Activated CD4-positive, alpha-beta T cell treated with anti-CD3 and anti-CD28 coated beads for 36 hours (primary cell): ENCODE measurements at regions not wholly inside any gene's neighbourhood (a gene's known extent, or its start where the extent isn't known, plus 50 kb on each side); places are given as distances from the start of the nearest gene placed in this dataset.
"Not testable (repeated sequence)": the region's sequence is repeated elsewhere in the genome, so short reads cannot be mapped to it uniquely, and the experiment has no call there.

Experiments
- ATAC-seq: fragments of 200-7000 bp; cut with Tn5 transposase; one replicate; pipeline ENCODE4 v1.10.0; 2021; ENCODE audit warnings: mild to moderate bottlenecking, moderate library complexity
- CTCF ChIA-PET: fragments of 350-600 bp; sonication (Branson Sonifier 250); formaldehyde crosslinking; loops from one replicate; lab custom pipeline; 2021; ENCODE audit warnings: antibody characterized with exemption; lab: Charles Lee
- POLR2A ChIA-PET: fragments of 350-600 bp; sonication (Branson Sonifier 250); formaldehyde crosslinking; loops from one replicate; lab custom pipeline; 2021; ENCODE audit warnings: antibody characterized with exemption, inconsistent platforms; lab: Charles Lee
- DNase-seq: peaks from one replicate; pipeline ENCODE4 v3.0.0-alpha.2; 2020
- H3K27ac Mint-ChIP-seq: one replicate; pipeline ENCODE4 v1.8.0; 2021; ENCODE audit warnings: mixed read lengths
- H3K27me3 Mint-ChIP-seq: one replicate; pipeline ENCODE4 v1.8.0; 2021; ENCODE audit warnings: mixed read lengths
- H3K36me3 Mint-ChIP-seq: one replicate; pipeline ENCODE4 v1.8.0; 2021; ENCODE audit warnings: low read depth, mixed read lengths
- H3K4me1 Mint-ChIP-seq: one replicate; pipeline ENCODE4 v1.8.0; 2021; ENCODE audit warnings: mixed read lengths
- H3K4me3 Mint-ChIP-seq: one replicate; pipeline ENCODE4 v1.8.0; 2021; ENCODE audit warnings: mild to moderate bottlenecking, moderate library complexity, mixed read lengths
- H3K9me3 Mint-ChIP-seq: one replicate; pipeline ENCODE4 v1.8.0; 2021; ENCODE audit warnings: low read depth, mixed read lengths
- intact Hi-C, 2 experiments: fragments of 100-400 bp; cut with DNase I in 1 of 2; cut with micrococcal nuclease in 1 of 2; formaldehyde crosslinking; loops; one replicate each; pipeline versions ENCODE4 v1.14.2 to v1.15.1; 2022 to 2024; cut with DNase I, micrococcal nuclease

DNA sequence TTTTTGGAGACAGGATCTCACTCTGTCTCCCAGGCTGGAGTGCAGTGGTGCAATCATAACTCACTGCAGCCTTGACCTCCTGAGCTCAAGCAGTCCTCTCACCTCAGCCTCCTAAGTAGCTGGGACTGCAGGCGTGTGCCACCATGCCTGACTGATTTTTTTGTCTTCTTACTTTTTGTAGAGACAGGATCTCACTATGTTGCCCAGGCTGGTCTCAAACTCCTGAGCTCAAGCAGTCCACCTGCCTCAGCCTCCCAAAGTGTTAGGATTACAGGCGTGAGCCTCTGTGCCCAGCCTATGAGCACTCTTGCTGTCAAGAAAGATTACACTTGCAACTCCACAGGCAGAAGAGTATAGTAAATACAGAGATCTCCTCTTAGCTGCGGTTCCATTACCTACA lies 151.5 kb upstream of the SLC35G4 start:
- intact Hi-C loops, POLR2A ChIA-PET, H3K4me1 Mint-ChIP-seq, H3K27me3 Mint-ChIP-seq, H3K27ac Mint-ChIP-seq, ATAC-seq, H3K36me3 Mint-ChIP-seq, DNase-seq, H3K4me3 Mint-ChIP-seq, H3K9me3 Mint-ChIP-seq, CTCF ChIA-PET: not testable (repeated sequence)

DNA sequence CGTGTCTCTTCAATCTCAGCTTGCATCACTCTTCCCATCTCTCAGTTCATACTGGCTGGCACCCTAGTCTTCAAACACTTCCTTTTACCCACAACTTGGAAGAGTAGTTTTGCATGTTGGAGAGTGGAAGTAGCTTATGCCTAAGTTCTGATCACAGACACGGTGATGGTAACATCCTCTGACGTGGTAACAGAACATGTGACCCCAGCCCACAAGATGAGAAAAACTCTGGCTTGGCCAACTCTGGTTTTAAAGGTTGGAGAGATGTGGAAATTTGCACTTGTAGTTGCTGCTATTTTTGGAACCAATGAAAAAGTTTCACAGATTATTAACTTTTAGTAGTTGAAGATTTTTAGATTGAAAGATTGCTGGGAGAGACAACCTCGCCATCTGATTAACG lies 155.4 kb upstream of the SLC35G4 start:
- no peak for DNase-seq
- Mint-ChIP-seq H3K36me3 (no peaks in the 10 kb centered on the region), H3K27me3 (no peaks in the 10 kb centered on the region), H3K4me1 (no peaks in the 10 kb centered on the region), H3K27ac (no peak overlapping the region), H3K9me3 (no peaks in the 10 kb centered on the region), H3K4me3 (no peak overlapping the region)
- no peak for ATAC-seq
- POLR2A ChIA-PET = no interaction called here
- intact Hi-C loops = no loop called here
- CTCF ChIA-PET = no interaction called here

GRCh38 chr18:11444169-11444568 lies 165.2 kb upstream of the SLC35G4 start:
- H3K9me3 Mint-ChIP-seq, DNase-seq, H3K27me3 Mint-ChIP-seq, H3K27ac Mint-ChIP-seq, POLR2A ChIA-PET, ATAC-seq, intact Hi-C loops, H3K4me3 Mint-ChIP-seq, H3K36me3 Mint-ChIP-seq, H3K4me1 Mint-ChIP-seq: not testable (repeated sequence)
- CTCF ChIA-PET = interaction anchor here (1.6 kb wide), 1 partner anchor 74 kb away, joined by 4 read pairs; no protein-coding TSS in a partner anchor

DNA sequence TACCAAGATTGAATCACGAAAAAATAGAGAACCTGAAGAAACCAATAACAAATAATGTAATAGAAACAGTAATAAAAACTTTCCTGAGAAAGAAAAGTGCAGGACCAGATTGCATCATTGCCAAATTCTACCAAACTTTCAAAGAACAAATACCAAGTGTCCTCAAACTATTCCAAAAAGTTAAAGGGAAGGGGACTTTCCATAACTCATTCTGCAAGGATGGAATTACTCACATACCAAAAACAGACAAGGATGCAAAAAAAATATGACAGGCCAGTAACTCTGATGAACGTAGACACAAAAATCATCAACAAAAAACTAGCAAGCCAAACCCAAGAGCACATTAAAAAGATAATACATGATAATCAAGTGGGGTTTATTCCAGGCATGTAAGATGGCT lies 172.3 kb upstream of the SLC35G4 start:
- Mint-ChIP-seq H3K36me3 (no peaks in the 10 kb centered on the region), H3K4me1 (no peaks in the 10 kb centered on the region), H3K27ac (no peak overlapping the region), H3K4me3 (no peak overlapping the region), H3K27me3 (peaks cover 9% of the 10 kb centered on the region), H3K9me3 (peaks cover 4% of the 10 kb centered on the region)
- no peak for ATAC-seq
- ChIA-PET POLR2A (no interaction called here), CTCF (no interaction called here)
- DNase-seq = no peak
- intact Hi-C loops = no loop called here

GRCh38 chr18:11432360-11432811 lies 177.0 kb upstream of the SLC35G4 start:
- ATAC-seq (no peak), DNase-seq (no peak)
- Mint-ChIP-seq H3K36me3 (no peaks in the 10 kb centered on the region), H3K4me1 (no peaks in the 10 kb centered on the region), H3K27me3 (peaks cover 13% of the 10 kb centered on the region), H3K4me3 (no peak overlapping the region), H3K27ac (no peak overlapping the region), H3K9me3 (peaks cover 4% of the 10 kb centered on the region)
- intact Hi-C loops = no loop called here
- POLR2A ChIA-PET = no interaction called here
- CTCF ChIA-PET = interaction anchor here (0.6 kb wide), 1 partner anchor 829 kb away, joined by 3 read pairs; no protein-coding TSS in a partner anchor

GRCh38 chr18:11429876-11430275 lies 179.5 kb upstream of the SLC35G4 start:
- Mint-ChIP-seq H3K27me3 (peaks cover 11% of the 10 kb centered on the region), H3K4me1 (no peaks in the 10 kb centered on the region), H3K9me3 (no peaks in the 10 kb centered on the region), H3K4me3 (no peak overlapping the region), H3K36me3 (no peaks in the 10 kb centered on the region), H3K27ac (no peak overlapping the region)
- intact Hi-C loops = no loop called here
- ATAC-seq (no peak), DNase-seq (no peak)
- ChIA-PET POLR2A (no interaction called here), CTCF (no interaction called here)

GRCh38 chr18:11425211-11425610 lies 184.2 kb upstream of the SLC35G4 start:
- Mint-ChIP-seq H3K27me3 (peaks cover 2% of the 10 kb centered on the region), H3K27ac (no peak overlapping the region), H3K4me3 (no peak overlapping the region), H3K4me1 (no peaks in the 10 kb centered on the region), H3K36me3 (no peaks in the 10 kb centered on the region), H3K9me3 (no peaks in the 10 kb centered on the region)
- DNase-seq (no peak), ATAC-seq (no peak)
- intact Hi-C loops = no loop called here
- ChIA-PET CTCF (interaction anchor here (0.6 kb wide), 1 partner anchor 595 kb away, joined by 4 read pairs; no protein-coding TSS in a partner anchor), POLR2A (no interaction called here)

GRCh38 chr18:11419338-11419737 lies 190.1 kb upstream of the SLC35G4 start:
- Mint-ChIP-seq H3K27me3 (peaks cover 2% of the 10 kb centered on the region), H3K27ac (no peak overlapping the region), H3K9me3 (no peaks in the 10 kb centered on the region), H3K36me3 (no peaks in the 10 kb centered on the region), H3K4me1 (no peaks in the 10 kb centered on the region), H3K4me3 (no peak overlapping the region)
- CTCF ChIA-PET = no interaction called here
- ATAC-seq (no peak), DNase-seq (no peak)
- intact Hi-C loops = no loop called here
- POLR2A ChIA-PET = no interaction called here

GRCh38 chr18:11412811-11413210 lies 196.6 kb upstream of the SLC35G4 start:
- no peak overlapping the region for H3K27ac Mint-ChIP-seq
- H3K27me3 Mint-ChIP-seq = no peaks in the 10 kb centered on the region
- H3K9me3 Mint-ChIP-seq = no peaks in the 10 kb centered on the region
- no peak for ATAC-seq
- ChIA-PET POLR2A (no interaction called here), CTCF (interaction anchor here (0.8 kb wide), 1 partner anchor 102 kb away, joined by 3 read pairs; no protein-coding TSS in a partner anchor)
- H3K36me3 Mint-ChIP-seq = no peaks in the 10 kb centered on the region
- H3K4me3 Mint-ChIP-seq = no peak overlapping the region
- intact Hi-C loops = no loop called here
- no peak for DNase-seq
- no peaks in the 10 kb centered on the region for H3K4me1 Mint-ChIP-seq

GRCh38 chr18:11411048-11411447 lies 198.3 kb upstream of the SLC35G4 start:
- no peak overlapping the region for H3K4me3 Mint-ChIP-seq
- ChIA-PET CTCF (interaction anchor here (0.6 kb wide), 1 partner anchor 851 kb away, joined by 3 read pairs; no protein-coding TSS in a partner anchor), POLR2A (no interaction called here)
- H3K4me1 Mint-ChIP-seq = no peaks in the 10 kb centered on the region
- intact Hi-C loops = no loop called here
- ATAC-seq (no peak), DNase-seq (no peak)
- no peaks in the 10 kb centered on the region for H3K9me3 Mint-ChIP-seq
- no peaks in the 10 kb centered on the region for H3K27me3 Mint-ChIP-seq
- H3K27ac Mint-ChIP-seq = no peak overlapping the region
- no peaks in the 10 kb centered on the region for H3K36me3 Mint-ChIP-seq

DNA sequence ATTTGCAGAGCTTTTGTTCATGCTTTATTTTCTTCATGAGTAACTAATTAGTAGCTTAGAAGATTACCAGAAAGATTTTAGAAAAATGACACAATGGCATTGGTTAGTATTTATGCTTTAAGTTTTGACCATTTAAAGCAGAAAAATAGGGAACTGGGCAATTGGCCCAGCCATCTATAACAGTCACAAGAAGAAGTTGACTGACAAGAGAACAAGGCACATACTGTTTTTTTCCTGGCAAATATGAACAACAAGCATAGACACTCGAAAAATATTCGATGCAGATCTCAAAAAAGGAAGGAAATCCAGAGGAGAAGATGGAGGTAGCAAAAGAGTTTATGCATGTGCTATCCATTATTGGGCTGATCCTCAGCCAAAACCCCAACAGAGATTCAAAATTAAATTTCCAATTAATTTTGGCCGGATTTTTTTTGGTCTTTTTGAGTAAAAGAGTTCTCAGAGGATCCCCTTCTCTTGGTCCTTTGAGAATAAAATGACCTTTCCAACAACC lies 200.8 kb upstream of the SLC35G4 start:
- ATAC-seq (no peak), DNase-seq (no peak)
- H3K27ac Mint-ChIP-seq = no peak overlapping the region
- no peaks in the 10 kb centered on the region for H3K36me3 Mint-ChIP-seq
- no peaks in the 10 kb centered on the region for H3K27me3 Mint-ChIP-seq
- POLR2A ChIA-PET = no interaction called here
- H3K9me3 Mint-ChIP-seq = no peaks in the 10 kb centered on the region
- H3K4me3 Mint-ChIP-seq = no peak overlapping the region
- intact Hi-C loops = no loop called here
- CTCF ChIA-PET = no interaction called here
- H3K4me1 Mint-ChIP-seq = no peaks in the 10 kb centered on the region

GRCh38 chr18:11407940-11408339 lies 201.5 kb upstream of the SLC35G4 start:
- Mint-ChIP-seq H3K4me3 (no peak overlapping the region), H3K36me3 (no peaks in the 10 kb centered on the region), H3K27ac (no peak overlapping the region), H3K9me3 (no peaks in the 10 kb centered on the region), H3K27me3 (no peaks in the 10 kb centered on the region), H3K4me1 (no peaks in the 10 kb centered on the region)
- ATAC-seq (no peak), DNase-seq (no peak)
- ChIA-PET CTCF (no interaction called here), POLR2A (no interaction called here)
- intact Hi-C loops = no loop called here
